Osteocyte (in vitro differentiated cells): ENCODE measurements at regions not wholly inside any gene's neighbourhood (a gene's known extent, or its start where the extent isn't known, plus 50 kb on each side); places are given as distances from the start of the nearest gene placed in this dataset.

ENCODE experiments used
- DNase-seq: peaks from one replicate; pipeline ENCODE4 v3.0.0; 2021; ENCODE audit warnings: mixed read lengths; ENCODE audit not compliant: unreplicated experiment; ENCODE audit errors: extremely low spot score
- H3K27ac Mint-ChIP-seq: one replicate; pipeline ENCODE4 v1.8.0; 2021; ENCODE audit warnings: mild to moderate bottlenecking, mixed read lengths; ENCODE audit not compliant: unreplicated experiment
- H3K27me3 Mint-ChIP-seq: one replicate; pipeline ENCODE4 v1.8.0; 2021; ENCODE audit warnings: mixed read lengths; ENCODE audit not compliant: unreplicated experiment
- H3K36me3 Mint-ChIP-seq: one replicate; pipeline ENCODE4 v1.8.0; 2021; ENCODE audit warnings: mixed read lengths; ENCODE audit not compliant: unreplicated experiment
- H3K4me1 Mint-ChIP-seq: one replicate; pipeline ENCODE4 v1.8.0; 2021; ENCODE audit warnings: mixed read lengths; ENCODE audit not compliant: unreplicated experiment
- H3K4me3 Mint-ChIP-seq: one replicate; pipeline ENCODE4 v1.8.0; 2021; ENCODE audit warnings: mild to moderate bottlenecking, moderate library complexity, mixed read lengths; ENCODE audit not compliant: unreplicated experiment
- H3K9me3 Mint-ChIP-seq: one replicate; pipeline ENCODE4 v1.8.0; 2021; ENCODE audit warnings: mixed read lengths; ENCODE audit not compliant: unreplicated experiment
- TF ChIP-seq, protein P1 (sequence below): fragments of 200-600 bp; sonication (generic); IDR thresholded peaks from 2 replicates; pipeline ENCODE4 v1.5.0; 2021; ENCODE audit warnings: antibody characterized with exemption, mild to moderate bottlenecking, moderate library complexity

GRCh38 chr12:105922670-105923102 lies 216.1 kb downstream of the NUAK1 start:
- TF ChIP-seq, protein P1, sequence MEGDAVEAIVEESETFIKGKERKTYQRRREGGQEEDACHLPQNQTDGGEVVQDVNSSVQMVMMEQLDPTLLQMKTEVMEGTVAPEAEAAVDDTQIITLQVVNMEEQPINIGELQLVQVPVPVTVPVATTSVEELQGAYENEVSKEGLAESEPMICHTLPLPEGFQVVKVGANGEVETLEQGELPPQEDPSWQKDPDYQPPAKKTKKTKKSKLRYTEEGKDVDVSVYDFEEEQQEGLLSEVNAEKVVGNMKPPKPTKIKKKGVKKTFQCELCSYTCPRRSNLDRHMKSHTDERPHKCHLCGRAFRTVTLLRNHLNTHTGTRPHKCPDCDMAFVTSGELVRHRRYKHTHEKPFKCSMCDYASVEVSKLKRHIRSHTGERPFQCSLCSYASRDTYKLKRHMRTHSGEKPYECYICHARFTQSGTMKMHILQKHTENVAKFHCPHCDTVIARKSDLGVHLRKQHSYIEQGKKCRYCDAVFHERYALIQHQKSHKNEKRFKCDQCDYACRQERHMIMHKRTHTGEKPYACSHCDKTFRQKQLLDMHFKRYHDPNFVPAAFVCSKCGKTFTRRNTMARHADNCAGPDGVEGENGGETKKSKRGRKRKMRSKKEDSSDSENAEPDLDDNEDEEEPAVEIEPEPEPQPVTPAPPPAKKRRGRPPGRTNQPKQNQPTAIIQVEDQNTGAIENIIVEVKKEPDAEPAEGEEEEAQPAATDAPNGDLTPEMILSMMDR, result no peak
- Mint-ChIP-seq H3K4me1 (peaks cover 8% of the 10 kb centered on the region), H3K36me3 (no peaks in the 10 kb centered on the region), H3K9me3 (peaks cover 6% of the 10 kb centered on the region), H3K4me3 (no peak overlapping the region), H3K27ac (peak overlapping the region; percentile 46), H3K27me3 (no peaks in the 10 kb centered on the region)
- DNase-seq, result no peak

GRCh38 chr12:105924526-105925208 lies 214.1 kb downstream of the NUAK1 start:
- Mint-ChIP-seq H3K36me3 (no peaks in the 10 kb centered on the region), H3K27me3 (no peaks in the 10 kb centered on the region), H3K27ac (no peak overlapping the region), H3K4me1 (peaks cover 8% of the 10 kb centered on the region), H3K9me3 (peaks cover 10% of the 10 kb centered on the region), H3K4me3 (no peak overlapping the region)
- no peak for DNase-seq
- TF ChIP-seq, protein P1, result no peak

DNA sequence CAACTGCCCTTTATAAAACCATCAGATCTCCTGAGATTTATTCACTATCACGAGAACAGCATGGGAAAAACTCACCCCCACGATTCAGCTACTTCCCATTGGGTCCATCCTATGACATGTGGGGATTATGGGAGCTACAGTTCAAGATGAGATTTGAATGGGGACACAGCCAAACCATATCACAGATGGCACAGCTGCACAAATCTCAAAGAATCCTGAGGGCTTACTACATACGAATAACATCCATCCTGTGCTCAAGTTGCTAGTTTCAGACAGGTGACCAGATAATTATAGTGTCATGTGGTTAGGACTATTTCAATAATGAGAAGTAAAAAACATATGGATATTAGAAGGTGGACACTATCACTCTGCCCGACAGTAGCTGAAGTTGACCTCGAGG lies 211.2 kb downstream of the NUAK1 start:
- TF ChIP-seq, protein P1, result no peak
- Mint-ChIP-seq H3K9me3 (peaks cover 10% of the 10 kb centered on the region), H3K4me3 (no peak overlapping the region), H3K27me3 (no peaks in the 10 kb centered on the region), H3K36me3 (no peaks in the 10 kb centered on the region), H3K4me1 (peaks cover 5% of the 10 kb centered on the region), H3K27ac (no peak overlapping the region)
- DNase-seq, result no peak

GRCh38 chr12:105928436-105928835 lies 210.3 kb downstream of the NUAK1 start:
- H3K36me3 Mint-ChIP-seq, result no peaks in the 10 kb centered on the region
- TF ChIP-seq, protein P1, result no peak
- H3K4me3 Mint-ChIP-seq, result no peak overlapping the region
- no peaks in the 10 kb centered on the region for H3K27me3 Mint-ChIP-seq
- no peaks in the 10 kb centered on the region for H3K4me1 Mint-ChIP-seq
- no peak overlapping the region for H3K27ac Mint-ChIP-seq
- DNase-seq, result no peak
- peaks cover 10% of the 10 kb centered on the region for H3K9me3 Mint-ChIP-seq

DNA sequence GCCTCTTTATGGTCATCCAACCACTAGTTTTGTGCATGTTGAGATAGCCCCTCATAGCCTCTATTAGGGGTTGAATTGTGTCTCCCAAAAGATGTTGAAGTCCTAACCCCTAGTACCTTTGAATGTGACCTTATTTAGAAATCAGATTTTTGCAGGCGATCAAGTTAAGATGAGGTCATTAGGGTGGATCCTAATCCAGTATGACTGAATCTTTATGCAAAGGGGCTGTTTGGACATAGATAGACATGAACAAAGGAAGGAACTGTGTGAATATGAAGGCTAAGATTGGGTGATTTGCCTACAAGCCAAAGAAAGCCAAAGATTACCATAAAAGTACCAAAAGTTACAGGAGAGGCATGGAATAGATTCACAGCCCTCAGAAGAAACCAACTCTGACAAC lies 209.6 kb downstream of the NUAK1 start:
- H3K4me1 Mint-ChIP-seq, result peaks cover 4% of the 10 kb centered on the region
- H3K9me3 Mint-ChIP-seq, result peaks cover 10% of the 10 kb centered on the region
- no peaks in the 10 kb centered on the region for H3K36me3 Mint-ChIP-seq
- TF ChIP-seq, protein P1, result no peak
- no peak for DNase-seq
- no peaks in the 10 kb centered on the region for H3K27me3 Mint-ChIP-seq
- no peak overlapping the region for H3K4me3 Mint-ChIP-seq
- no peak overlapping the region for H3K27ac Mint-ChIP-seq
